ENCODE measurements at regions not wholly inside any gene's neighbourhood (a gene's known extent, or its start where the extent isn't known, plus 50 kb on each side); places are given as distances from the start of the nearest gene placed in this dataset.

GRCh38 chr2:204069804-204070203 lies 133.2 kb downstream of the ICOS start:
- no peak overlapping the region for H4K91ac ChIP-seq (ENCODE audit: insufficient read length, low read depth, low read length)
- no peak overlapping the region for H2AK5ac ChIP-seq (ENCODE audit: insufficient read length, low read length)
- no peak for DNase-seq
- no peak overlapping the region for H3K23ac ChIP-seq (ENCODE audit: insufficient read length, low read depth, low read length)
- no peak overlapping the region for H3K4ac ChIP-seq (ENCODE audit: low read depth, low read length)
- H3K4me3 Mint-ChIP-seq = no peak overlapping the region
- H3K27me3 Mint-ChIP-seq (ENCODE audit: low read depth) = no peaks in the 10 kb centered on the region; the same call in 1 of the 2 replicates
- H2BK12ac ChIP-seq (ENCODE audit: insufficient read length, low read depth, low read length) = no peak overlapping the region
- H3K36me3 Mint-ChIP-seq (ENCODE audit: insufficient read depth in 1 of 3, low read depth in 3 of 3) = no peaks in the 10 kb centered on the region; a peak in 1 of 7 replicates
- H3K14ac ChIP-seq (ENCODE audit: insufficient read depth, low read length) = no peak overlapping the region
- H3K27ac Mint-ChIP-seq = no peak overlapping the region
- H2BK15ac ChIP-seq (ENCODE audit: low read depth, low read length) = no peak overlapping the region
- no peak overlapping the region for H2BK20ac ChIP-seq (ENCODE audit: low read depth, low read length, poor library complexity, severe bottlenecking)
- H3K27ac ChIP-seq (ENCODE audit: insufficient read length, low read depth, low read length) = no peak overlapping the region
- no peaks in the 10 kb centered on the region for H3K79me2 ChIP-seq (ENCODE audit: insufficient read depth, low read length)
- no peak overlapping the region for H4K5ac ChIP-seq (ENCODE audit: insufficient read length, low read depth, low read length)
- H4K20me1 ChIP-seq (ENCODE audit: control insufficient read depth, insufficient read depth, insufficient read length) = no peaks in the 10 kb centered on the region
- H2BK120ac ChIP-seq (ENCODE audit: low read depth, low read length, poor library complexity, severe bottlenecking) = no peak overlapping the region
- no peak overlapping the region for H3T11ph ChIP-seq (ENCODE audit: low read length)
- peaks cover 0 to 6% of the 10 kb centered on the region in 2 experiments; a peak in 1 of 4 replicates for H3K4me1 Mint-ChIP-seq
- no peak overlapping the region for H3K9ac ChIP-seq (ENCODE audit: extremely low read depth, insufficient read length, low read length)
- no peak overlapping the region for H2BK5ac ChIP-seq (ENCODE audit: insufficient read length, low read length)
- H3K79me1 ChIP-seq (ENCODE audit: insufficient read depth, low read depth, low read length, poor library complexity, severe bottlenecking) = no peaks in the 10 kb centered on the region
- TF ChIP-seq CTCF (conservative IDR thresholded peaks at IDR 0.05) = no peak
- no peak overlapping the region for H3K18ac ChIP-seq (ENCODE audit: insufficient read length, low read depth, low read length)
- H3K9me3 Mint-ChIP-seq = peaks cover 1% of the 10 kb centered on the region in 2 experiments
- H3K9me3 ChIP-seq (ENCODE audit: control insufficient read depth, low read depth, low read length) = no peaks in the 10 kb centered on the region
- H3K23me2 ChIP-seq (ENCODE audit: insufficient read length, low read depth, low read length, poor library complexity, severe bottlenecking) = no peaks in the 10 kb centered on the region
- no peaks in the 10 kb centered on the region for H3K4me1 ChIP-seq (ENCODE audit: insufficient read depth, low read length)
- no peaks in the 10 kb centered on the region for H3K27me3 ChIP-seq (ENCODE audit: insufficient read depth, low read length)
- no CpG with 5 or more reads among the region's 7 CpGs for WGBS (ENCODE audit: extremely low coverage, insufficient read length, low lambda C conversion rate)
- no peak overlapping the region for H3K4me2 ChIP-seq (ENCODE audit: insufficient read depth, insufficient read length, low read length)
- no peak overlapping the region for H2AFZ ChIP-seq (ENCODE audit: low read length)
- H3K56ac ChIP-seq (ENCODE audit: insufficient read length, low read depth, low read length) = no peak overlapping the region
- no peak overlapping the region for H4K8ac ChIP-seq (replicated peaks; ENCODE audit: insufficient read length, low read depth, low read length)

Data from H9 (cell line).